A549 (cell line): ENCODE measurements at regions not wholly inside any gene's neighbourhood (a gene's known extent, or its start where the extent isn't known, plus 50 kb on each side); places are given as distances from the start of the nearest gene placed in this dataset.

Experiments
- BCL3 ChIP-seq: fragments of >200 bp; sonication (Bioruptor Twin); formaldehyde crosslinking; IDR thresholded peaks from 3 replicates; pipeline ENCODE4 v1.6.1; 2016
- CBX2 ChIP-seq: fragments of 200-600 bp; sonication (generic); IDR thresholded peaks from 2 replicates; pipeline ENCODE4 v1.6.1; 2016; ENCODE audit warnings: low read depth, mild to moderate bottlenecking, borderline replicate concordance
- CBX8 ChIP-seq: fragments of 200-600 bp; sonication (generic); IDR thresholded peaks from 2 replicates; pipeline ENCODE4 v1.6.1; 2016
- CEBPB ChIP-seq, 2 experiments: fragments of >200 bp in 1 of 2; sonication (Bioruptor Twin) in 1 of 2; formaldehyde crosslinking in 1 of 2; IDR thresholded peaks; 2 replicates each; pipeline ENCODE4 v1.6.1; 2012 to 2016
- GATA3 ChIP-seq: IDR thresholded peaks from 2 replicates; pipeline ENCODE4 v1.6.1; 2012; ENCODE audit warnings: borderline replicate concordance
- HDAC2 ChIP-seq: fragments of 200-600 bp; sonication (generic); IDR thresholded peaks from 2 replicates; pipeline ENCODE4 v1.6.1; 2016
- MAX ChIP-seq: IDR thresholded peaks from 2 replicates; pipeline ENCODE4 v1.6.1; 2012
- NR3C1 ChIP-seq: fragments of >200 bp; sonication (Bioruptor Twin); formaldehyde crosslinking; IDR thresholded peaks from 3 replicates; pipeline ENCODE4 v1.6.1; 2017
- POLR2A ChIP-seq: IDR thresholded peaks from 2 replicates; pipeline ENCODE4 v1.6.1; 2012; ENCODE audit warnings: mild to moderate bottlenecking, low read length
- RAD21 ChIP-seq, 2 experiments: fragments of >200 bp in 1 of 2; sonication (Bioruptor Twin) in 1 of 2; formaldehyde crosslinking in 1 of 2; IDR thresholded peaks in 1 of 2; conservative IDR thresholded peaks in 1 of 2; 2 replicates in 1 of 2; 3 replicates in 1 of 2; pipeline ENCODE4 v1.6.1; 2012 to 2018; ENCODE audit warnings: inconsistent platforms in 1 of 2
- TF ChIP-seq, protein P1 (sequence below): fragments of >200 bp; sonication (Bioruptor Twin); formaldehyde crosslinking; IDR thresholded peaks from 3 replicates; pipeline ENCODE4 v1.5.1; 2016
- TF ChIP-seq, protein P2 (sequence below): fragments of 450-650 bp; IDR thresholded peaks from 2 replicates; pipeline ENCODE4 v1.6.1; 2014; ENCODE audit warnings: antibody characterized with exemption

GRCh38 chr18:41594582-41594981, 360.5 kb upstream of the PIK3C3 start:
- no peak for TF ChIP-seq POLR2A
- TF ChIP-seq HDAC2, result no peak
- no peak for TF ChIP-seq CBX2
- no peak for TF ChIP-seq CEBPB (IDR thresholded peaks at IDR 0.05)
- TF ChIP-seq RAD21 (conservative IDR thresholded peaks at IDR 0.05 in 1 of 2, IDR thresholded peaks at IDR 0.05 in 1 of 2), result no peak
- TF ChIP-seq, protein P1, sequence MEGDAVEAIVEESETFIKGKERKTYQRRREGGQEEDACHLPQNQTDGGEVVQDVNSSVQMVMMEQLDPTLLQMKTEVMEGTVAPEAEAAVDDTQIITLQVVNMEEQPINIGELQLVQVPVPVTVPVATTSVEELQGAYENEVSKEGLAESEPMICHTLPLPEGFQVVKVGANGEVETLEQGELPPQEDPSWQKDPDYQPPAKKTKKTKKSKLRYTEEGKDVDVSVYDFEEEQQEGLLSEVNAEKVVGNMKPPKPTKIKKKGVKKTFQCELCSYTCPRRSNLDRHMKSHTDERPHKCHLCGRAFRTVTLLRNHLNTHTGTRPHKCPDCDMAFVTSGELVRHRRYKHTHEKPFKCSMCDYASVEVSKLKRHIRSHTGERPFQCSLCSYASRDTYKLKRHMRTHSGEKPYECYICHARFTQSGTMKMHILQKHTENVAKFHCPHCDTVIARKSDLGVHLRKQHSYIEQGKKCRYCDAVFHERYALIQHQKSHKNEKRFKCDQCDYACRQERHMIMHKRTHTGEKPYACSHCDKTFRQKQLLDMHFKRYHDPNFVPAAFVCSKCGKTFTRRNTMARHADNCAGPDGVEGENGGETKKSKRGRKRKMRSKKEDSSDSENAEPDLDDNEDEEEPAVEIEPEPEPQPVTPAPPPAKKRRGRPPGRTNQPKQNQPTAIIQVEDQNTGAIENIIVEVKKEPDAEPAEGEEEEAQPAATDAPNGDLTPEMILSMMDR, result no peak
- TF ChIP-seq BCL3, result no peak
- no peak for TF ChIP-seq NR3C1
- TF ChIP-seq GATA3, result no peak
- TF ChIP-seq, protein P2, sequence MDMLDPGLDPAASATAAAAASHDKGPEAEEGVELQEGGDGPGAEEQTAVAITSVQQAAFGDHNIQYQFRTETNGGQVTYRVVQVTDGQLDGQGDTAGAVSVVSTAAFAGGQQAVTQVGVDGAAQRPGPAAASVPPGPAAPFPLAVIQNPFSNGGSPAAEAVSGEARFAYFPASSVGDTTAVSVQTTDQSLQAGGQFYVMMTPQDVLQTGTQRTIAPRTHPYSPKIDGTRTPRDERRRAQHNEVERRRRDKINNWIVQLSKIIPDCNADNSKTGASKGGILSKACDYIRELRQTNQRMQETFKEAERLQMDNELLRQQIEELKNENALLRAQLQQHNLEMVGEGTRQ, result no peak
- no peak for TF ChIP-seq MAX
- TF ChIP-seq CBX8, result no peak
